T-helper 9 cell (primary cell): ENCODE measurements at regions not wholly inside any gene's neighbourhood (a gene's known extent, or its start where the extent isn't known, plus 50 kb on each side); places are given as distances from the start of the nearest gene placed in this dataset.

Source experiments
- DNase-seq: peaks from one replicate; pipeline ENCODE4 v3.0.0-alpha.2; 2020

DNA sequence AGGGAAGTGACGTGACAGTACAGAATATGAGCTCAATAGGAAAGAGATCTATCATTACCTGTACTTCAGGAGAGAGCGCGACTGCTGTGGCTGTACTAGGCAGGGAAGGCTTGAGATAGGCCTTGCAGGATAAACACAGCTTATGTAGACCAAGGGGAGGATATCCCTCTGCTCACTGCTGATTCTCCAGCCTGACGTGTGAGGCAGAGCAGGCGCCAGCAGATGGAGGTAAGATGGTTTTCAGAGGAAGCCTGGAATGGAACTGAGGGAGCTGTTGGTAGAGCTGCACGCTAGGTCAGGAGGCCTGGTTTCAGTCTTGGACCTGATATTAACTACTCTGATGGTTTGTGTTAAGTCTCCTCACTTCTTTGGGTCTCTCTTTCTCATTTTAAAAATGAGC, 291.4 kb downstream of the YTHDC2 start:
- DNase-seq, result no peak

DNA sequence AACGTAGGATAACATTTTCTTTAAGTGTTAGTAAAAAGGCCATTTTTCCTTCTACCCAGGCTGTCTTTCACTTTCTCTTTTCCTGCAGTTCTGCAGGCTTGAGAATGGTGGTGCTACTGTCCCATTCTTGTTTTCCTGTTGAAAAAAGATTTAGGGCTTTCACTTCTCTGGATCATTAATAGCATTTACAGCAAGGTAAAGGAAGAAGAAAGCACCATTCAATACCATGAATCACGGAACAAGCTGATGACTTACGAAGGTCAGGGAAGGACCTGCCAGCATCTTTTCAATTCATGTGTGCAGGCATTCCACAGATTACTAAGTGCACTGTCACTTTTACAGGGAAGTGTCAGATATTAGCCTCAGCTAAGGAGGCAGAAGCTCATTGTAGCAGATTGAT, 292.8 kb downstream of the YTHDC2 start:
- DNase-seq, result no peak

DNA sequence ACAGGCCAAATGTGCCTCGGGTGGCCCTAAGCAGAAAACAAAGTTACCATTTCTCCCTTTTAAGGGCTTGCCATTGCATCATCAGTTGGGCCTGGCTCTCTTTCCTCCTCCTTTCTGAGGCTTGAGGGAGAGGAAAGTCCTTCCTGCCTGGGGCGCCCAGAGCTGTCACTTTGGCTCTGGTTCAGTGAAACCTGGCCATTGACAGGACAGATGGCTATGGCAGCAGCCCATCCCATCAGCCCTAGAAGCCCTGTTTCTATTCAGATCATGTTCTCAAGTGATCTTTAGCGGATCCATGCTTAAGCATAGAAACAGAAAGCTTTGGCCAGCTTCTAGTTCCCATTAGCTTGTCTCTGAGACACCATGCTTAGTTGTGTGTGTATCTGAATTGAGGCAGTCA, 293.4 kb downstream of the YTHDC2 start:
- no peak for DNase-seq

DNA sequence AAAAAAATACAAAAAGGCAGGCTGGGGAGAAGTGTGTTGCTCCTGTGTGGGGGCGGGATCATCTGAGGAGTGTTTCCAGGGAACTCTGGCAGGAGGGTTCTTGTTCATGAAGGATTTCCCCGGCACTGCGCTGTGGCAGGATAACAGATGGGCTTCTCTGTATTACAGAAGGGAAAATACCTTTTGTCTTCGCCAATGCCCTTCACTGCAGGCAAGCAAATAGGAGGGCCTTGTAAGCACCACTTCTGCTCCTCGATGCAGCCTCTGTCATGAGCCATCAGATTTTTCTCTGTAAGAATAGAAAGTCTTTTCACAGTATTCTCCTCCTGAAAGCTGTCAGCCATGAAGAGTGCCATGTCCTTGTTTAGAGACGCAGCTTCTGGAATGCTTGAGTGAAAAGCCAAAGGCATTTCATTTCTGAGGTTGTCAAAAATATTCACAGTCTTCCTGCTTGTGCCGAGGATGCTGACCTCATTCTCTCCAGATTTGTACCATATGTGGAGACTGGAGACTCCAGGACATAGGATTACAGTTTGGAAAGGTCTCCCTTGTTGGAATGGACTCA, 294.0 kb downstream of the YTHDC2 start:
- DNase-seq, result no peak

DNA sequence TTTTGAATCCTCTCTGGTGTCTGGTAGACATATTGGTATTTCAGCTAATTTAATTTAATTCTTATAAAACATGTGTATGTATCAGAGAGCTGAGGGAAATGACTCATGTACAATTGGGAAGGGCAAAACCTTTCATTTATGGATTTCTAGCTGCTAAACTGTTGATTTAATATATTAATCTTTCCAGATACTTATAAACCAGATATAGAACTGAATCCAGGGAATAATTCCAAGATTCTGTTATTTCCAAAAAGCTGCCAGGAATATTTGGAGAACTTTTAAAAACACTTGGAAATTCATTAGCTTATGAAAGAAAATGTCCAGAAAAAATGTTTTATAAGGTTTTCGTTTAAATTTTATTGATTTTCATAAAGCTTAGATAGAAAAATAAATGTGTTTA, 295.5 kb downstream of the YTHDC2 start:
- DNase-seq, result no peak

DNA sequence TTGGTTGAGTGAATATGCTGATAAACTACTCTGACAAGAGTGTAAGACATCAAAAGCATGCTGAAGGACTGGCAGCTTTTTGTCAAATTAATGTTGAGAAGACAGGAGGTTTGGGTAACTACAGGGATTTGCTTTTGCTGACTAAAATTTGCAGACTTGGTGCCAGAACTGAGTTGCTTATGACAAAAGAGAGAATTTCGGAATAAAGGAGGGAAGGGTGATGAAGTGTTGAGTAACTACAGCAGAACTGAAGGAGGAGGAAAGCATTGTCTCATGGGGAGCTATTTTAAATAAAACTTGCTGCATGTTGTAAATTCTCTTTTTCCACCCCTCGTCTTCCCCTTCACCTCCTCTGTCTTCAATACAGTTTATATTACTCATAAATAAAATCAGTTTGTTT, 296.1 kb downstream of the YTHDC2 start:
- DNase-seq, result no peak

DNA sequence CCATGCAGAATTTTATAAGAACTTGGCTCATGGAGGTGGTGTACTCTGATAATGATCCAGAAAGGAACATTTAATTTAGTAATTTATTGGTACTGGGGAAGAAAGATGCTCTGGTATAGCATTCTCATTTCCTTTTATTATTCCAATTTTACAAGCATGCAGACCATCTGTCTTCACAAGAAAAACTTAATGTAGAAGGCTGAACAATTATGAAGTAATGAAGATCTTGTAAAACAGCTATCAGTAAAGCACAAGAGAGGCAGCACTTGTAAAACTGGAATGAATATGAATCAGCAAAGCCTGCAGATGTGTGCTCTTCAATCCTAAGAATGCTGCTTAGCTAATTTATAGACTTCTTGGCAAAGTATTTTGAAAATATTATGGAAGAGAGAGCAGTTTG, 300.0 kb downstream of the YTHDC2 start:
- DNase-seq, result no peak

DNA sequence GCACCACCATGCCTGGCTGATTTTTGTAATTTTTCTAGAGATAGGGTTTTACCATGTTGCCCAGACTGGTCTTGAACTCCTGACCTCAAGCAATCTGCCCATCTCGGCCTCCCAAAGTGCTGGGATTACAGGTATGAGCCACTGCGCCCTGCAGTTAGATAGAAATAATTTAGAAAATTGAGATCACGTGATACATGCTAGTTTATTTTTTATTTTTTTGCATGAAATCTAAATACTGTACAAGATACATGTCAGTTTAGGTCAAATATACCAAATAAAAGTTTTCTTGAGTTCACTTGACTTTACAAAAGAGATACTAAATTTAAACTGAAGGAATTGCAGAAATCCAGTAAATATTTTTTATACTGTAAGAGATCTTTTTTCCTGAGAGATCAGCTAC, 304.2 kb downstream of the YTHDC2 start:
- DNase-seq, result no peak

DNA sequence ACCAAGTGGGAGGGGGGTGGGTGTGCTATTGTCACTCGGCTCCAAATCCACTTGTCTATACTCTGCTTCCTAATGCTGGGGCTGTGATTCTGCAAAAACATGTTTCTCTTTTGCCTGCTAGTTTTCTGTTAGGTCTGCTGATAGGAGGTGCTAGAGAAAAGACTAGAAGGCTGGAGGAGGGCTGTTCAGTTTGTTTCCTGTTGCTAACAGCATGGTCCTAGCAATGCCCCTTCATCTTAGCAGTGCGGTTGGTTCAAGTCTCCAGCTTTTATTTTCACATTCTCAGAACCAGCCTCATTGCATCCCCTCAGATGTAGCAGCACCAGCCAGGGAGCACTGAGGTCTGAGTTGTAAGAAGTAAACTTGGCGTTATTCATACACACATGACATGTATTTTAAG, 310.2 kb downstream of the YTHDC2 start:
- no peak for DNase-seq

DNA sequence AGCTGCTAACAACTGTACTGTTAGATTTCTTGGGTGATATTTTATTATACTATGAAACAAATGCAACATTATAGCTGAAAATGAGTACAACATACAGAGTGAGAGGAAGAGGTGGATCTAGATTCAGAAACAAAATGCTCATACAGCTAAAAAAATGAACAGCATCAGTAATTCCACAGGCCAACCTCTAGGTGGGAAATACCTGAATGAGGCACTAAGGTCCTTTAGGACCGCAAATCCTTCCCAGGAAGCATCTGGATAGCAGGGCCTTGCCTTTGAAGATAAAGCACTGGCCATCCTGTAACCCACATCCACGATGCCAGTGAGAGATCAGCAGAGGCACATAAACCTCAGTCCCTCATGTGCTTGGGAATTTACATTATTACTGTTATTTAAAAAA, 310.8 kb downstream of the YTHDC2 start:
- no peak for DNase-seq

DNA sequence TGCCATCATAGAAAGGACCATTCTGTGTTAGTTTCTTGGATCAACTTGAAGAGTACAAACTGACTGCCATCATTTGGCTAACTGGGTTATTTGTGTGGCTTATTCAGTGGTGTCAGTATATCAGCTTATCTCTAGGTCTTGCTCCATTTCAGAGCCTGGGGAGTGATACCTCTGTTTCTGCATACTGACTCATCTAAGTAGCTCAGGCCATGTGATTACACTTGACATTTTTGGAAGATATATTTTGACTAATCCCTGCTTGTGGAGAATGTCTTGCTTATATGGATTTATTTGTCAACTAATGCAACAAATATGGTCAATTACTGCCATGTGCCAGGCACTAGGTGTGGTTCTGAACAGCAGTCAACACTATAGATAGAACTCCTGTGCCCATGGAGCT, 311.7 kb downstream of the YTHDC2 start:
- no peak for DNase-seq

DNA sequence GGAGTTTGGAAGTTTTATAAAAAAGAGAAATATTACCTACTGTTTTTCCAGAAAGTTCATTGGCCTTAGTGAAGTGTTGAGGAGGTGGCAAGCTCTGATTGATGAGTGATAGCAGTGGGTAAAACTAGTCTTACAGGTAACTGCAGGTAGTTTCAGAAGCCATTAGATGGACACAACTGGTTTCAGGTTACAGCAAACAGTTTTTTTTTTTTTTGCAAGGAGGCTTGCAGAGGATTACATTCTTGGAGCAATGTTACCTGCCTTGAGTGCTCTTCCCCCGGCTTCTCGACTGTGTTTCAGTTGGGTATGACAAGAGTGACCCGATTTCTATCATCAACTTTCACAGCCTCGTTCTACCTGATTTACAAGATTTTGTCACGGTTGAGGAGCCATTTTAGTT, 333.4 kb downstream of the YTHDC2 start:
- no peak for DNase-seq

DNA sequence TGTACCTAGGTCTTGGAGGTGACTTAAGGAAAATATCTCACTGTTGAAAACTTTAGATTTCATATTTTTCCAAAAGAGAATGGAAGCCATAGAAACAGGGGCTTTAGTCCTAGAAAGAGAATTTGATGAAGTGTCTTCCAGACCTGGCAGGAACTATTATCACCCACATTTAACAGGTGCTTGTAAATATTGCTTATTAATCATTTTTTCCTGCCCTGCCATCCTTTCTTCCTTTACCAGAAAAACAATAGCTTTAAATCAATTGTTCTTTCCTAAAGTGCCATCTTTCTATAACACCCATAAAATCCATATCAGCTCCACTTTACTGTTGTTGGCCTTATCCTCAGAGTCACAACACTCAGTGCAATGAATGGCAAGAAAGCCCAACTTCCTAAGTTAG, 350.9 kb downstream of the YTHDC2 start:
- DNase-seq, result no peak

DNA sequence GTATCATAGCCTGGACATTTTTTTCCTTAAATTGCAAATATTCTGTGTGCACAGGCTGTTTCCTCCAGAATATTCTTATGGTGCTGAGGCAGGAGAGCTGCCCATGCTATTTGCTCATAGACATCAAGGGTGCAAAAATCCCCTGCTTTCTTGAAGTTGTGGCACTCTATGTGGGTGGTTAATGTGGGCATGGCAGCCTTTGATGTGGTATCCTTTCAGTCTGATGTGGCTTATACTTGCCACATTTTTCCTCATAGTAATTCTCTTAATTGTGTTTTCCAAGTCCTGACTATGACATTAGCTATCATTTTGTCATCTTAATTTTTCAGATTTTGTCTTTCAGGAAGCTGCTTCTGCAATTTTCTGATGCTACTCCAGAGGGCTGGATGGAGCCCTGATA, 353.3 kb downstream of the YTHDC2 start:
- DNase-seq, result no peak

DNA sequence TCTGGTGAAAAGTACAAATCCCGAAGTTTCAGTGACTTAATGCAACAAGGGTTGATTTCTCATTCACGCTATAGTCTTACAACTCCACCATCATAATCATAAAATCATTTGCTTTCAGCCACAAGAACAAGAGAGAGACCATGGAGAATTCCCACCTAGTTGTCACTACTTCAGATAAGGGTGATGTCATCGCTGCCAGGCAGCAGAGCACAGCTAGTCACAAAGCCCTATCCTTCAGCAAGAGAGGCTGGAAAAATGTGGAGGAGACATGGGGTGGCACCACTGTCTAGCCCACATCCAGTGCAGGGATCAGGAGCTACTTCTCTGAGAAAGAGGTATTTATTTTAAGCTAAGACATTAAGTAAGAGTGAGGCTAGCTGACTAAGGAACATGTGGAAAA, 356.1 kb downstream of the YTHDC2 start:
- no peak for DNase-seq

DNA sequence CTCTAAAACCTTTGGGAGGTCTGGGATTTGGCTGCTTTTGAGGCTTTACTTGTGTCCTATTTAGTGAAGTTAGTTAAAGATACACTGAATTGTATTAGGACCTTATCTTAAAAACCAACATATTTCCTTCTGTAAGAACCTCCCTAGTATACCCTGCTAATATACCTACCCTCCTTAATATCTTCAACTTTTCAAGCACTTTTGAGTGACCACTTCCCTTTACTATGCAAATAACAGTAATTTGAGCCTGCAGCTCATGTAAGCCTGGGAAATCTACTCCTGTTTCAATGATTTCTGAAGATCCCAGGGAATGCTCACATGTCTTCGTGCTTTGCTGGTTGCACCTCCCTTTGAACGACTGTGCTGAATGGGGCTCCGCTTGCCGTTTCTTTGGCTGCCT, 358.5 kb downstream of the YTHDC2 start:
- no peak for DNase-seq

DNA sequence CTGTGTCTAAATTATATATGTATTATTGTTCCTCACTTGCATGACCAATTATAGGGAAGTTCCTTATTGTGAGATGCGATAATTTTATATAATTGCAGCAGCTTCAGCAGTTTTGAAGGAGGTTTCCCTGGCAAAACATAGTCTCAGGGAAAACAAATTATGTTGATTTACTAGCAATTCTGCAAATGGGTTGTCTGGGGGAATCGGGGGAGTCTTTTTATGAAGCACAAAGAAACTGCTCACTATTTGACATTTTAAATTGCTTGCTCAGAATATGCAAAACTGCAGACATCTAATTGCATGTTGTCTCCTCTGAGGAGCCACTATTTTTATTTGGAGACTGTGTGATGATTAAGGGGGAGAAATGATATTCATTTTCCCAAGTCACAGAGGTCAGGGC, 361.6 kb downstream of the YTHDC2 start:
- no peak for DNase-seq

DNA sequence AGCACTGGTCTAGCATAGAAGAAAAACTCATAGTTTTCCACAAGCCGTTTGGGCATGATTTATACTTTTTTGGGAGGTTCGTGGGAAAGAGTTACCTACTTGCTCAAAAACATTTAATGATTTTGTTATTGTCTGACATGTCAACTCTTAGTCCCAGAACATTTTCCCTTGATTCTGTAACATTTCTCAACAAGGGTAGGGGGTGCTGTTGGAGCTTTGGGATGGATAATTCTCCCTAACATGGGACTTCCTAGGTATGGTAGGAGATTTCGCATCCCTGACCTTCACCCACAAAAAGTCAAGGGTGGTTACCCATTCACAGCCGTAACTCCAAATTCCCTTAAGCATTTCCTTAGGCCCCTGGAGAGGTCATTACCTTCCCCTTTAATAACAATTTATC, 378.0 kb downstream of the YTHDC2 start:
- DNase-seq, result no peak

DNA sequence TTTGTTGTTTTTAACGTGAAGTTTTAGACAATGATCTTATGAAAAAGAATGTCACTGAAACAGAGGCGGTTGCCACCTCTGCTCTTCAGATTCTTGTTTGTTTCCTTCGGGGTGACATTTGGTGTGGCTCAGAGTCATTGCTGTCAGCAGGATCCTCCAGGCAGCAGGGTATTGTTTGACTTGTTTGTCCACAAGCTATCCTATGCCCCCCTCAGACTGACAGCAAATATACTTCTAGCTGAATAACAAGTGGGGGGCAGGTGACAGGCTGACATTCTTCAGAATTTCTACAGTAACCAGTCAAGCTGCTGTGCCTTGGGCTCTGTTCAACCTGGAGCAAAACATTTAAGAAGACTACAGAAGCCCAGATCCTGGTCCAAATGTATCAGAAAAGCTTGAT, 383.3 kb downstream of the YTHDC2 start:
- DNase-seq, result no peak

DNA sequence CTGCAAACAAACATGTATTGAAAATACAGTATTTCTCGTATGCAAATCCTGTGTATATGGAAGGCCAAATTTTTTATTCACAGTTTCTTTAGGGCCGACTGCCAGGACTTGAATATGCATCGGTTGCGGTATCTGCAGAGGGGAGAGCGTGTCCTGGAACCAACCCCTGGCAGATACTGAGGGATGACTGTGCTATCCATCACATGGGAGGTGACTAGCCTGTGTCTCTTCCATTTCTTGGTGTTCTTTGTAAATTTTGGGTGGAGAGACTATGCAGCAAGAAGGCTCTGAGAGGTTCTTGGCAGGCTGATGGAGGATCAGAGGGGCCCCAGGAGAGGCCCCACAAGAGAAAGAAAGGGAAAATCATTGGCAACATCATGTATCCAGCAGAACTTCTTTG, 384.3 kb downstream of the YTHDC2 start:
- no peak for DNase-seq

DNA sequence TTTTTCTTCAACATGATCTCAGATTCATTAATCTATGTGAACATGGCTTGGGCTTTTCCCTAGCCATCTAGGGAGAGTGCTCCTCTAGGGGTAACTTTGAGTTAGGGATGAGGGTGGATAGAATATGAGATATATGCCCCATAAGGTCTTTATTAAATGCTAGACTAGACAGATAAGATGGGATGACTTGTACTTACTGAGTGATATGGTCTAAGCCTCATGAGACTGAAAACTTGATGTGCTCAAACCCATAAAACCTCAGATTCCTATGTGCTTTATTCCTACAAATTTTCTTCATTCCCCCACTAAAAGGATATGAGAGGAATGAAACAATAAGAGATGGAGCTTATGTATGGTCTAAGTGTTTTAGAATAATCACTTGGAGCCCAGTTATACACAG, 386.6 kb downstream of the YTHDC2 start:
- no peak for DNase-seq

DNA sequence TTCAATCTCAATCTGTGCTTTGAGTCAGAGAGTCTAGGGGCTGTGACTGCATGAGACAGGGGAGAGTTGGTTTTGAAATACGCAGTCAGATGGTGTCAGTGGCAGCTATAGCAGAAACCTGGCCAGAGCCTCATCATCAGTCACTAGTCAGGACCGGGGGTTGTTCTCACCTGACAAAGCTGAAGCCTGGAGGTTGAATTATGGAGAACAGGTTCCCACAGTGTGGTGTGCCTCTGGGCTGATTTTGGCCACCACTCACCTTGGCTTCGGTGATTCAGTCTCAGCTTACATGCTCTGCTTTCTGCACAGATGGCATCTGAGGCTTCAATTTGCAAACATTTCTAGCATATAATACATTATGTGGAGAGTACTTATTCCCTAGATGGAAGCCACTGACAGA, 387.3 kb downstream of the YTHDC2 start:
- no peak for DNase-seq

DNA sequence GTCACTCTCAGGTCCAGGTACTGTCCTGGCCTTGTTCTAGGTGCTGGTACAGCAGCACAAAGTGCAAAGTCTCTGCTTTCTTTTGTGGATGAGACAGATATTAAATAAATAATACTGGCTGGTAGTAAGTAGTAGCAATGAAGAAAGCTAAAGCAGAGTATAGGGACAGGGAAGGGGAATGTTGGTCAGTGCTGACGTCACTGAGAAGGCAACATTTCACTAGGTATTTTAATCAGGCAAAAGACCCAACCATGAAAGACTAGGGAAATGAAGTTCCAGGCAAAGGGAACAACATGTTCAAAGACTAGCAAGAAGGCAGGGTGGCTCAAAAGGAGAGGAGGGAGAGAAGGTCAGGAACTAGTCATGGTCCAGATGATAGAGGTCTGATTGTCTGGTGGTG, 388.2 kb downstream of the YTHDC2 start:
- no peak for DNase-seq

DNA sequence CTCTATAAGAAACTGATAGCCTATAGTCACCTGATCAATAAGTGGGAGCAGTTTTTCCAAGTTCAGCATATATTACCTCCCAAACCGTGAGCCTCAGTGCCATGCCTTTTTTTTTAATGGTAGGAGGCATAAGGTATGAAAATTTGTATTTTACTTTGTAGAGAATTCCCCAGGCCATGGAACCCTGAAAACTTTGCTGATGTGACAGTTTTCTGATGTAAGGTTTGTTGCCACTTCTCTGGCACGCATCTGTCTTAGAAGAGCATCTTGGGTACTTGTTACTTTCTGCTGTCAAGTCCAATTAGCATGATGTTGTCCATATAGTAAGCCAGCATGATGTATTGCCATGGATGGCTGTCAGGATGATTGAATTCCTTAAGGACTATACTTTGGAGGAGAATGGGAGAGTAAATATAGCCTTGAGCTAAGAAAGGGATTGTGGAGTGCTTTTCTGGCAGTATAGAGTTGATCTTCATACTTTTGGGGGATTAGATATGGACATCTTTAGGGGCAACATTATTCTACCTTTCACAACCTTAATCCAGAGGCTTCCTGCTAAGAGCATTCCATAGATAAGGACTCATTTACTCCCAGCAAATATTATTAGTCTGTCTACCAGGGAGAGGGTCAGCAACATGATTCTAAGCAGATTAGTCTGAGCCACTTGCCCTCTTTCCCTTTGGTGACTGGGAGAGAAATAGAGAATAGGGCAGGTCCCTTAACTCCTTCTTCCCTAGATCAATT, 389.6 kb downstream of the YTHDC2 start:
- no peak for DNase-seq

DNA sequence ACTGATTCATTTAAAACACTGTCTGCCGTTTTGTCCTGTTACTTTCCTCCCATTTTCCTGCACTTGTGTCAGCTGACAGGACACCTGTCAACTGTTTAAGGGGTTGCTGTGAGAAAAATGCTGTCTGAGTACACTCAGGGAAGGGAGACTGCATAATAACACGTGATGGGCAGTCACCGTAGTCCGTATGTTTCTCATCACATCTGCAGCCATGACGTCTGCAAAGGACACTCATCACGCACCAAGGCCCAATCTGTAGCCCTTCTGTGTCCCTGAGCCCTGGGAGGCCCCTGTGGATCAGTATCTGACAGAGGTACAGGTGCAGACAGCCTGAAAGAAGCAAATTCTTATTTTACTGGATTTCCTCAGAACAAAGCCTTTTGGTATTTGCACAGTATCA, 396.3 kb downstream of the YTHDC2 start:
- DNase-seq, result no peak
